Mesenchymal stem cell (in vitro differentiated cells and primary cell): ENCODE measurements at regions not wholly inside any gene's neighbourhood (a gene's known extent, or its start where the extent isn't known, plus 50 kb on each side); places are given as distances from the start of the nearest gene placed in this dataset.

Experiments
- DNase-seq: peaks from one replicate; pipeline ENCODE4 v3.0.0-alpha.2; 2013
- H2AFZ ChIP-seq: one replicate; pipeline ENCODE4 v1.6.1; 2013; ENCODE audit warnings: low read depth, mild to moderate bottlenecking, control low read depth, inconsistent platforms, low read length, moderate library complexity
- H2AK5ac ChIP-seq: 2 replicates; pipeline ENCODE4 v1.6.1; 2013; ENCODE audit warnings: low read length, moderate library complexity, mild to moderate bottlenecking, inconsistent platforms; ENCODE audit not compliant: severe bottlenecking
- H2BK120ac ChIP-seq: one replicate; pipeline ENCODE4 v1.6.1; 2013; ENCODE audit warnings: low read depth, mild to moderate bottlenecking, inconsistent platforms, low read length, moderate library complexity
- H2BK12ac ChIP-seq, 2 experiments: one replicate each; pipeline ENCODE4 v1.6.1; 2013; ENCODE audit warnings: inconsistent platforms in 2 of 2, low read length in 2 of 2, mild to moderate bottlenecking in 2 of 2, moderate library complexity in 2 of 2, control low read depth in 1 of 2
- H2BK15ac ChIP-seq: one replicate; pipeline ENCODE4 v1.6.1; 2013; ENCODE audit warnings: mild to moderate bottlenecking, low read depth, inconsistent platforms; ENCODE audit not compliant: poor library complexity, severe bottlenecking
- H2BK5ac ChIP-seq: 2 replicates; pipeline ENCODE4 v1.6.1; 2013; ENCODE audit warnings: low read depth, mild to moderate bottlenecking, low read length, control low read depth, inconsistent platforms; ENCODE audit not compliant: poor library complexity, severe bottlenecking
- H3K14ac ChIP-seq, 2 experiments: one replicate each; pipeline ENCODE4 v1.6.1; 2013; ENCODE audit warnings: inconsistent platforms in 2 of 2, low read length in 2 of 2, control low read depth in 1 of 2, mild to moderate bottlenecking in 1 of 2, moderate library complexity in 1 of 2
- H3K18ac ChIP-seq, 2 experiments: one replicate each; pipeline ENCODE4 v1.6.1; 2013; ENCODE audit warnings: inconsistent platforms in 2 of 2, low read length in 2 of 2, control low read depth in 1 of 2, low read depth in 1 of 2, mild to moderate bottlenecking in 1 of 2
- H3K23ac ChIP-seq, 2 experiments: one replicate each; pipeline ENCODE4 v1.6.1; 2013; ENCODE audit warnings: inconsistent platforms in 2 of 2, low read length in 2 of 2, mild to moderate bottlenecking in 2 of 2, moderate library complexity in 2 of 2, control low read depth in 1 of 2
- H3K27ac ChIP-seq: 2 replicates; pipeline ENCODE4 v1.5.1; 2013; ENCODE audit warnings: mild to moderate bottlenecking, moderate library complexity, low read length, control low read depth, inconsistent platforms; ENCODE audit not compliant: poor library complexity, severe bottlenecking
- H3K27me3 ChIP-seq, 2 experiments: 2 replicates each; pipeline versions ENCODE4 v1.6.1 to v1.7.0; 2013; ENCODE audit warnings: low read length in 2 of 2, mild to moderate bottlenecking in 2 of 2, moderate library complexity in 2 of 2, control low read depth in 1 of 2, inconsistent platforms in 1 of 2; ENCODE audit not compliant: control insufficient read depth in 1 of 2, insufficient read depth in 1 of 2
- H3K36me3 ChIP-seq, 2 experiments: 2 replicates each; pipeline versions ENCODE4 v1.6.1 to v1.7.0; 2013; ENCODE audit warnings: low read length in 2 of 2, control low read depth in 1 of 2, inconsistent platforms in 1 of 2, low read depth in 1 of 2, mild to moderate bottlenecking in 1 of 2; ENCODE audit not compliant: insufficient read depth in 2 of 2, control insufficient read depth in 1 of 2
- H3K4ac ChIP-seq, 2 experiments: one replicate each; pipeline ENCODE4 v1.6.1; 2013; ENCODE audit warnings: inconsistent platforms in 2 of 2, low read length in 2 of 2, mild to moderate bottlenecking in 2 of 2, moderate library complexity in 2 of 2, control low read depth in 1 of 2, low read depth in 1 of 2
- H3K4me1 ChIP-seq: 2 replicates; pipeline ENCODE4 v1.6.1; 2013; ENCODE audit warnings: low read depth, low read length, control low read depth; ENCODE audit not compliant: control insufficient read depth, insufficient read depth
- H3K4me2 ChIP-seq: 2 replicates; pipeline ENCODE4 v1.6.1; 2013; ENCODE audit warnings: low read length, mild to moderate bottlenecking, inconsistent platforms; ENCODE audit not compliant: poor library complexity, severe bottlenecking
- H3K4me3 ChIP-seq, 2 experiments: 2 replicates each; pipeline versions ENCODE4 v1.5.1 to v1.7.0; 2013; ENCODE audit warnings: low read length in 2 of 2, mild to moderate bottlenecking in 2 of 2, control low read depth in 1 of 2, low read depth in 1 of 2; ENCODE audit not compliant: insufficient read depth in 1 of 2
- H3K79me1 ChIP-seq: replicated peaks from 2 replicates; pipeline ENCODE4 v1.6.1; 2013; ENCODE audit warnings: mild to moderate bottlenecking, control low read depth, low read length, inconsistent platforms; ENCODE audit not compliant: poor library complexity, severe bottlenecking
- H3K9ac ChIP-seq: 2 replicates; pipeline ENCODE4 v1.7.0; 2013; ENCODE audit warnings: mild to moderate bottlenecking, low read length, moderate library complexity
- H3K9me3 ChIP-seq: 2 replicates; pipeline ENCODE4 v1.7.0; 2013; ENCODE audit warnings: mild to moderate bottlenecking, low read length; ENCODE audit not compliant: control insufficient read depth
- H4K8ac ChIP-seq: one replicate; pipeline ENCODE4 v1.6.1; 2013; ENCODE audit warnings: inconsistent platforms, mild to moderate bottlenecking, low read length, moderate library complexity
- H4K91ac ChIP-seq: one replicate; pipeline ENCODE4 v1.6.1; 2013; ENCODE audit warnings: mild to moderate bottlenecking, low read length, inconsistent platforms
- WGBS: methylation state at CpG from one replicate; pipeline ENCODE4 v1.1.7; 2013; ENCODE audit warnings: mixed read lengths; 5-methylcytosine and 5-hydroxymethylcytosine counted together

DNA sequence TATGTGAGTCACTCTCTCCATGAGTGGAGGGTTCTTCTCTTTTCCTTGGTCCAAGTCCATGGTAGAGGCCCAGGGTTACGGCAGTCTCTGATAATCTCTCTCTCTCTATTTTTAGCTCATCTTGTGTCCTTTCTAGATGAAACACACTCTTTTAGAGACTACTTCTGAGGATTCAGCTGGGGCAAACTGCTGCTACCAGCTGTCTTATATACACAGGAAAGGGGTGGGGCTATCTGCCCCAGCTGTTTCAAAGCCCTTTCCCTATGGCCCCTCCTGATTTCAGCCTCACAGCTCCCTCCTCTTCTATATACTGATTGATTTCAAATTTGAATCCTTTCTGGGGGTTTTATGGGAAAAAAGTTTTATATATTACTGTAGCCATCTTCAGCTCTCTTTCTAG, 324.8 kb downstream of the RWDD3 start:
- H3K4me3 ChIP-seq = no peak overlapping the region
- H3K4ac ChIP-seq = no peak overlapping the region
- H3K4me2 ChIP-seq = no peak overlapping the region
- H4K8ac ChIP-seq = no peak overlapping the region
- H3K27me3 ChIP-seq = no peaks in the 10 kb centered on the region
- H3K79me1 ChIP-seq = no peaks in the 10 kb centered on the region
- H2AK5ac ChIP-seq = no peak overlapping the region
- no peak overlapping the region for H2BK12ac ChIP-seq
- no peak overlapping the region for H3K14ac ChIP-seq
- no peak overlapping the region for H2BK15ac ChIP-seq
- no peak for DNase-seq
- H3K9ac ChIP-seq = no peak overlapping the region
- no peaks in the 10 kb centered on the region for H3K36me3 ChIP-seq
- no peak overlapping the region for H2AFZ ChIP-seq
- peaks cover 19% of the 10 kb centered on the region for H3K9me3 ChIP-seq
- no peak overlapping the region for H2BK5ac ChIP-seq
- no peak overlapping the region for H3K27ac ChIP-seq
- no peak overlapping the region for H2BK120ac ChIP-seq
- H3K4me1 ChIP-seq = no peaks in the 10 kb centered on the region
- H3K18ac ChIP-seq = no peak overlapping the region
- H3K23ac ChIP-seq = no peak overlapping the region
- 38% methylated on average over 1 of the region's 1 CpG for WGBS
- no peak overlapping the region for H4K91ac ChIP-seq

DNA sequence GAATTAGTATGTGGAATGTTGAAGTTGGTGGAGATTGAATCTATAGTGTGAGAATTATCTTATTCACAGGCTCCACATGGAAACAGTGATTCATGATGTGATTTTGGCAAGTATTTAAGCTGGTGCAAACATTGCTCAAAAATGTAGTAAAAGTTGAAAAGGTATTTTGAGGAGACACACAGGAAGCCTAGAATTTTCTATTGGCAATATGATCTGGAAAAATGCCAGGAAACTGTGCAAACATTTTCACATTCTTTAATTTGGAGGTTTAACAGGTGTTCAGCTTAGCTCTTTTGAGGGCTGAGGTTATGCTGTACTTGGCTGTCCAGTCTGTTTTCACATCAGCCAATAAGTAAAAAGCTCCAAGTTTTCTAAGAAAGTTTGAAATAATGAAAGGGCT, 327.3 kb downstream of the RWDD3 start:
- no peak for DNase-seq
- H3K27ac ChIP-seq = no peak overlapping the region
- peaks cover 16% of the 10 kb centered on the region for H3K9me3 ChIP-seq
- no peaks in the 10 kb centered on the region for H3K4me1 ChIP-seq
- H3K4ac ChIP-seq = no peak overlapping the region
- no peak overlapping the region for H3K18ac ChIP-seq
- no peak overlapping the region for H2AFZ ChIP-seq
- H3K27me3 ChIP-seq = no peaks in the 10 kb centered on the region
- no peak overlapping the region for H2BK5ac ChIP-seq
- H3K23ac ChIP-seq = no peak overlapping the region
- H3K14ac ChIP-seq = no peak overlapping the region
- no peak overlapping the region for H2BK15ac ChIP-seq
- no peak overlapping the region for H4K8ac ChIP-seq
- no peak overlapping the region for H2BK120ac ChIP-seq
- no peak overlapping the region for H3K4me3 ChIP-seq
- H3K36me3 ChIP-seq = no peaks in the 10 kb centered on the region
- H2AK5ac ChIP-seq = no peak overlapping the region
- no peak overlapping the region for H2BK12ac ChIP-seq
- H4K91ac ChIP-seq = no peak overlapping the region
- H3K9ac ChIP-seq = no peak overlapping the region
- no peaks in the 10 kb centered on the region for H3K79me1 ChIP-seq
- H3K4me2 ChIP-seq = no peak overlapping the region

DNA sequence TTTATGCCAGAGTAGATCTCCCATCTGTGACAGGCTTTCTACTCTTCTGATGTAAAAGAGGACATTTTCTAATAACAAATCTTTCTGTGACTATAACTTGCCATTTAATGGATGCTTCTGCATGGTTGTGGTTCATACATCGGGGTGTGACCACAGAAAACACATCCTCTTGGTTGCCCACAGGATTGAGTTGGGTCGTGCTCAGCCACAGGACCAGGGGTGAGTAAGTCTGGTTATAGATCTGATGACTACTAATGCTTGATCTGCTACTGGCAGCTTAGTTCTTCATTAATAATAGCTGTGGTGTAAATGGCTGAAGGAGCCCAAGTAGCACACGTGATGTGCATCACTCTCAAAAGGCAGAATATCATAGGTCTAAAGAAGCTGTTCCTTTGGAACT, 328.2 kb downstream of the RWDD3 start:
- H2BK12ac ChIP-seq = no peak overlapping the region

DNA sequence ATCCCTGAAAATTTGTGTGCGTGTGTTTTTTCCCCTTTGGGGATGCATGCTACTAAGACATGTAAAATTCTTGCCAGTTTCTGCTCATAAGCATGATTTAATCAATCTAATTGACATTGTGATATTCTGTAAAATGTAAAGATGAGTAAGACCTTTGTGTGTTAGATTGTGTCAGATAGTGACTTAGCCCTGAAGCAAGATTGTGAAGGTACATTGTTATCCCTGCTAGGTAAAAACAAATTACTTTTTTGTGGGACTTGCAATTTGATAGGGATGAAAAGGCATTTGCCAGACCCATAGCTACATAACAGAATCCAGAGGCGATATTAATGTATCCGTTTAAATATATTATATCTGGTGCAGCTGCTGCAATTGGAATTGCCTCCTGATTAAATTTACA, 338.0 kb downstream of the RWDD3 start:
- Histone ChIP-seq H2BK5ac (no peak overlapping the region), H2BK15ac (no peak overlapping the region), H3K14ac (no peak overlapping the region), H3K4me2 (no peak overlapping the region), H3K27ac (no peak overlapping the region), H3K9me3 (no peaks in the 10 kb centered on the region), H3K23ac (no peak overlapping the region), H2AK5ac (no peak overlapping the region), H3K4me1 (no peaks in the 10 kb centered on the region), H4K91ac (no peak overlapping the region), H2BK12ac (no peak overlapping the region), H3K79me1 (no peaks in the 10 kb centered on the region), H3K9ac (no peak overlapping the region), H2BK120ac (no peak overlapping the region), H3K4ac (no peak overlapping the region), H3K27me3 (no peaks in the 10 kb centered on the region), H3K36me3 (no peaks in the 10 kb centered on the region), H3K4me3 (no peak overlapping the region), H4K8ac (no peak overlapping the region), H2AFZ (no peak overlapping the region), H3K18ac (no peak overlapping the region)
- WGBS = 90% methylated on average over 2 of the region's 3 CpGs
- no peak for DNase-seq

More for the DNA sequence above, 328.2 kb downstream of the RWDD3 start:
- no peak overlapping the region for H3K4me3 ChIP-seq
- no peak overlapping the region for H4K8ac ChIP-seq
- no peaks in the 10 kb centered on the region for H3K36me3 ChIP-seq
- H2BK5ac ChIP-seq = no peak overlapping the region
- H3K79me1 ChIP-seq = no peaks in the 10 kb centered on the region
- no peak overlapping the region for H3K4ac ChIP-seq
- H3K18ac ChIP-seq = no peak overlapping the region
- 79% methylated on average over 3 of the region's 3 CpGs for WGBS
- no peak for DNase-seq
- no peak overlapping the region for H3K9ac ChIP-seq
- H3K27ac ChIP-seq = no peak overlapping the region
- H3K27me3 ChIP-seq = no peaks in the 10 kb centered on the region
- H3K4me1 ChIP-seq = no peaks in the 10 kb centered on the region
- H3K14ac ChIP-seq = no peak overlapping the region
- no peak overlapping the region for H2BK120ac ChIP-seq
- no peak overlapping the region for H2BK15ac ChIP-seq
- no peak overlapping the region for H3K23ac ChIP-seq
- no peak overlapping the region for H4K91ac ChIP-seq
- peaks cover 16% of the 10 kb centered on the region for H3K9me3 ChIP-seq
- no peak overlapping the region for H2AFZ ChIP-seq
- no peak overlapping the region for H3K4me2 ChIP-seq
- no peak overlapping the region for H2AK5ac ChIP-seq
